GM18909 (cell line): ENCODE measurements at regions not wholly inside any gene's neighbourhood (a gene's known extent, or its start where the extent isn't known, plus 50 kb on each side); places are given as distances from the start of the nearest gene placed in this dataset.

ENCODE experiments used
- ATAC-seq: cut with Tn5 transposase; IDR thresholded peaks from one replicate; pipeline ENCODE4 v1.9.1; 2021; ENCODE audit warnings: mild to moderate bottlenecking; ENCODE audit not compliant: unreplicated experiment, poor library complexity

DNA sequence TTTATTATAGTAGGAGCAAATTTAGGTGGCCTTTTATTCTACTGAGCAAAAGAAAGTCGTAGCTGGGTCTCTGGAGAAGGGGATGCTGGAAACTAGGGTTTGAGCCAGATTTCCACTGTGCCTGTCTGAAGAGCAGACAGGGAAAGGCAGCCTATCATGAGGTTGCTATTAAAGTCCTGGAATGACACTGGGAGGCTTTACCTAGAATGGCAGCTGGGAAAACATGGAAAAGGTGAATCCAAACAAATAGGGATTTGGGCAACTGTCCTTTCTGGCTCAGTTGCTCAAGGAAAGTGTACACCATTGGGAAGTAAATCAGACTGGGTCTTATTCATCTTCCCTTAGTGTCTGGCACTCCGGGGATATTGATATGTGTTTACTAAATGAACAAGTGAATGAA lies 154.6 kb downstream of the MTX2 start:
- ATAC-seq = no peak

DNA sequence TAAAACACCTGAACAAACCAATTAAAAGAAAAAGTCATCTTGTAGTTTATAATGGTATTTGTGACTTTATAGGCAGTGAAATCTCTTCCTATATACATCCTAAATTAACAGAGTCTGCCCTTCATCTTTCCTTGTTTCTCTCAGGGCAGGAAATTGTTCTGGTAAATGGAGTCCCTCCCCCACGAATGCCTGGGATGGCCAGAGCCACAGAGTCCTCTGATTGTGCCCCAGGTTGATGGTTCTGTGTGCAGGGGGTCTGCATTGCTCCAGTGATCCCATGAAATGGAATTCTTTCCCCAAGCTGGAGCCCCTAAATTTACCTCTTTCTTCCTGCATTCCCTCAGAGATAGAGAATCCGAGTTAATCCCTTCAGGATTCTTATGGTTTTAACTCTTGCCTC lies 155.5 kb downstream of the MTX2 start:
- no peak for ATAC-seq

DNA sequence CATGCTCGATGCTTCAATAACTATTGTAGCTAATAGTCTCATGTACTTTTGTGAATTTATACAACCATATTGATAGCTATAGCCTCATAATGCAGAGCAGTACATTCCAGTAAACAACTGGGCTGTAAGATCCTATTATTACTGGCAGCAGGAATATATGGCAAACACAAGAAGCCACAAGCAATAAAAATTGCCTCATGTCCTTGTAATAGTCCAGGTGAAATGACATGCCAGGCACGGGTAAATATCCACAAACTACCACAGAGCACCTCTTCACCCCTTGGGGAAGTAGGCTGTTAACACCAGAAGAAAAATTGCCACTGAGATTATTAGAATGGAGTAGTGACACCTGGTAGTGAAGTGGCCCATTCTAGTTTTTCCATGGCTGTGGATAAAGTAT lies 158.3 kb downstream of the MTX2 start:
- no peak for ATAC-seq

DNA sequence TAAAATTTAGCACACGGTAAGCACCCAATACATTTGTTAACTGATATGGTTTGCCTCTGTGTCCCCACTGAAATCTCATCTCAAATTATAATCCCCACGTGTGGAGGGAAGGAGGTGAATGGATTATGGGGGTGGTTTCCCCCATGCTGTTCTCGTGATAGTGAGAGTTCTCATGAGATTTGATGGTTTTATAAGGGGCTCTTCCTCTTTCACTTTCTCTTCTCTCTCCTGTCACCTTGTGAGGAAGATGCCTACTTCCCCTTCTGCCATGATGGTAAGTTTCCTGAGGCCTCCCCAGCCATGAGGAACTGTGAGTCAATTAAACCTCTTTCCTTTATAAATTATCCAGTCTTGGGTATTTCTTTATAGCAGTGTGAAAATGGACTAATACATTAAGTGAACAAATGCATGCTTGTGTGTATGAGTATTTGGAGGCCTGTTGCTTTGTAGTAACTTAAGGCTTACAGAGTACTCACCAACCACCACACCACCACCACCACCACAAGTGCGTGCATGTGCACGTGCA lies 159.8 kb downstream of the MTX2 start:
- ATAC-seq = peak; percentile 42

DNA sequence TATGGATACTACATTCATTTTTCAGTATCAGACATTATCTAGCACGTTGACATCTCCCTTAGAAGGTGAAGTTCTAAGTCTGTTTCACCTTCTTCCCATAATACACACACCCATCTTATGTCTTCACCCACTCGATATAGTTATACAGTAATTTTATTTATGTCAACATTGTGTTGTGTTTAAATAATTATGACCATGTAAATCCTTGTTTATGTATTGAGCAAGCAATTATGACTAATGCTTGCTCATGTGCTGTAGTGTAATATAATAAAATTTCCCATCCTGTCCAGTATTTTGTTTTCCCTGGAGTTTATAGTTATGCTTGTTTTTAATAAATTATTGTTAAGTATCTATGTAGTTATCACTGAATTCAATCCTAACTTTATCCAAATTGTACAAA lies 163.2 kb downstream of the MTX2 start:
- no peak for ATAC-seq

DNA sequence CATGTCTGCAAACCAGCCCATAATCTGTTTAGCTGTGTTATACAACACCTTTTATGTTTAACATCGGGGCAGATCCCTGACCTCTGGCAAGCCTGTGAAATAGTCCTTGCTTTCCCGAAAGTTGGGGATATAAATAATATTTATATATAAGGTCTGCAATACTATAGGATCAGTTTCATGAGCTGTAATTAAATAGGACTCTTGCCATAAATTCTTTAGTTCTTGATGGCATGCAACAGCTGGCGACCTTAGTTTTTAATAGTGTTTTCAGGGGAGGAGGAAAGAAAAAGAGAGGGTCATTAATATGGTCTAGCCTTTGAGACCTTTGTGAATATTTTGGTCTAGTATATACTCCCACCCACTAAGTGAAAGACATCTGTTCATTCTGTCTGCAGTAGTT lies 166.5 kb downstream of the MTX2 start:
- no peak for ATAC-seq

DNA sequence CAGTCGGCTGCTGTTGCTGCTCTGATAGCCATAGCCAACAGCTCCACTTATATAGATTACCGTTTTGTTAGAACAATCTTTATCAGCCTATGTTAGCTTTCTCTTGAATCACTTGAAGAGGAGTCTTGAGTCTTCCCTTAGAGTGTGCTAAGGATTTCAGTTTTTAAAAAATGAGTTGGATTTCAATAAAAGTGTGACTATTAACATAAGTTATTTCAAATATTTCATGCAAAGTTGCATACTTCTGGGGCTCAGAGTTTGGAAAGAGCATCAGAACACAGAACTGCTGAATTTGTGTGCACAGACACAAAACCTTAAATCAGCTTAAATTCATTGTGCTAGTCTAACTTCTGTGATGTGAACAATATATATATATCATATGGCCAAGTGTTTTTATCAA lies 174.7 kb downstream of the MTX2 start:
- ATAC-seq = no peak

DNA sequence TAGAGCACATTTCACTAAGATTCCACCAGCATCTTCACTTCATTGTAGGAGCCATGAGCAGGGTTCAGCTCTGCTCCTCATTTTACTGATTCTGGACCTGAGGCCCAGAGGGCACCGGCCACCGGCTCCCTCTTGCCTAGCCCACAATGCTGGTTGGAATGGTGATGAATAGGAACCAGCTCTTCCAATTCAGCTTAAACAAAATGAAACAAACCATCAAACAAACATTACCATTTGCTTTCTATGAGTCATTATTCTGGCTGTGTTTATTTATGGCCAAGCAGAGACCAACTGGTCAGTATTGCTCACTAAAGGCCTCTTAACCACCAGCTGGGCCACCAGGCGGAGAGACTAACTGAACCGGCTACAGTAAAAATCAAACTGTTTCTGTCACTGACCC lies 176.7 kb downstream of the MTX2 start:
- ATAC-seq = no peak

DNA sequence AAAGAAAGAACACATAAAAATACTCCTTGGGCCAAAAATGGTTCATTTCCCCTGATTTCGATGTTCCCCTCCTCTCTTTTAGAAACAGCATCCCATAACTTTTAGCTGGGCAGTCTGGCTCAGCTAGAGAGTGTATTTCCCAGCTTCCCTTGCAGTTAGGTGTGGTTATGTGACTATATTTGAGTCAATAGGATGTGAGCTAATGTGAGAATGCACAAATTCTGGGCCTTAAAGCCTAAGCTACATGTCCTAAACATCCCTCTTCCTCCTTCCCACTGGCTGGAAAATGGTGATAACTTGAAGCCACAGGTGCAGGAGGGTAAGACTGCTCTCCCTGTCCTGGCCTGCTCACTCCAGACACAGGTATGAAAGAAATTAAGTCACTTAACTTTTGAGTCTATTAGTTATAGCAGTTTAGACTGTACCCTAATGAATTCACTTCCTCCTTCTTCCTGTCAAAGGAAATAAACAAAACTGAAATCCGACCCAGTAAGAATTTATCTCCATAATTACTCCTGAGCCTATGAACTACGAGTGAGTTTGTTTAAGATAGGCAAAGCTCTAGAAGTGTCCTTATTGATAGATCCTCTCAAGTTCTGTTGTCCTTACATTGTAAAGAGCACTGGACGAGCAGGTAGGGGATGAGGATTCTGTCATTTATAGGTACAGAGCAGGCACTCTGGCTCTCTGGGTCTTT lies 177.6 kb downstream of the MTX2 start:
- ATAC-seq = no peak

DNA sequence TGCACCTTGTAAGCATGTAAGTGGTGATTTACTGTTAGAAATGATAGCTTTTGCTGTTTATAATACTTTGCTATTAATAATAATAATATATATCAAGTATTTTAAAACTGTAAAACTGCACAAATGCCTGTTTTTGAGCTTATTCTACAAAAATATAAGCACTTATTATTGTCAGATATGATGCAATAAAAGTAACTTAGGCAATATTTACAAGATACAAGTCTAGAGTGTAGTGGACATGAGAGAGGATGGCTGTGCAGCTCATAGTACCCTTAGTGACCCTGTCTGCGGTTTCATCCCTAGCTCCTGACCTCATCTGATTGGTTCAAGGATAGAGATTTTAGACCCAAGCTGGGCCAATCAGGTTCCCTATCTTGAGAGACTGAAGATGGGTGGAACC lies 178.4 kb downstream of the MTX2 start:
- no peak for ATAC-seq

DNA sequence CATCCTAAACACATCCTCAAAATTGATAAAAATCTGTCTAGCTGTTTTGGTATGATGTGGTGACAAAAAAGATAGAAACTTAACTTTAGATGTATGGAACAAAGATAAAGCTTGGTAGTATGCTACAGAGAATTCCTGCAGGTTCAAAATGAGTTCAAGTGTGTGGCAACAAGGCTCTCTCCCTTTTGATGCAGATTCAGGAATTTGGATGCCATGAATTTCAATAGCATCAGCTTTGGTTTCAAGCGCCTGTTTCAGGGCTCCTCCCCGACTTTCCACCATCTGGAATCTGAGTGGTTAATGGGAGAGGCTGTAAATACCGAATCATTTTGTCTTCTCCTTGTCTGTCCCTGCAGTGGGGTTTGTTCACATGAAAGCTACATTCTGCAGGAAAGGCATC lies 180.6 kb downstream of the MTX2 start:
- ATAC-seq = no peak

DNA sequence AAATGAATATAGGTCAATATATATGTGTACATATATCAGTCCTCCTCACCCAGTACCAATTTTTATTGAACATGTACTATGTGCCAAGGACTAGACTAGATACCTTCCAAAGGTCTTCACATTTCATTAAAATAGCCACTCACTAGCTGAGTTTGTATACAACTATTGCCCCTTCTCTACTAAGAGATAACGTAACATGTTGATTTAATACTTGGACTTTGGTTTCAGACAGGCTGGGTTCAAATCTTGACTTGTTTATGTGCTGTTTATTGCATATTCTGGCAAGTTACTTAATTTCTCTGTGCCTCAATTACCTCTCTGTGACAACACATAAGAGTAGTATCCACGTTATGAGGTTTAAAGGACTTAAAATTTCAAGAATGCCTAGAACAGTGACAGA lies 184.5 kb downstream of the MTX2 start:
- no peak for ATAC-seq

DNA sequence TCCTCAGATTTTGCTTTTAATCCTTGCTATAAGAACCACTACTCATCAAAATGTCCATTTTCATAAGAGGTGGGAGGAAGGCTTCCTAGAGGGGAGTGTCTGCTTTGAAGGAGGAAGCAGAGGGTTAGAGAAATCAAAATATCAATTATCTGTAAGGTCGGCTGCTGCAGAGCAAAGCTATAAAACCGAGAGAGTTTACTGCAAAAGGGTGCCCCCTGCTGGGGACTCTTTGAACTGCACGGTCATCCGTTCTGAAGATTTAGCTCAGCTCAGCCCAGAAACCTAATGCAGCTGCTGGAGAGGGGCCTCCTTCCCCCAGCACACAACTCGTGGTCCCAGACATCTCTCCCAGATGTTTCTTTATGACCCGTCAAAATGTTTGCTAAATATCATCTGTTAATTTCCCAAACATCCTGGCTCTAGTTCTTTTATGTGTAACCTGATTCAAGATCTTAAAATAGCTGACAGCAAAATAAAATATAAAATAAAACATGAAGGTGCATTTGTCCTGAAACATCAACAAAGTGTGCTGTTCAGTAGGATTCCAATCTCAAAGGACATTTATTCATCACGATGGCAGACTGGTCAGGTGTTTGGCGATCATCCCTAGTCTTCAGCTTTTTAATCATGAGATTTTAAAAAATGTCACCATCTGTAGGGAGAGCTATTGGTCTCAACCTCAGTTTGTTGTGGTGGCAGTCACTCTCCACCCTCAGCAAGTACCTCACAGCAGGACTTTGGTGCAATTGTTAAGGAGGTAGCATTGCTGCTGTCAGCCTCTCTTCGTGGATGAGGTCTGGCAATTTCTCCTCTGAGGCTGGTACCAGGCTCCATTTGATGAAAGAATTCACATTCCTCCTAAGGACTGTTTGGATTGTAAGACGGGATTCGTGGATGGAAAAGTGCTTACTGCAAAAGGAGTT lies 185.9 kb downstream of the MTX2 start:
- peak; percentile 77 for ATAC-seq

DNA sequence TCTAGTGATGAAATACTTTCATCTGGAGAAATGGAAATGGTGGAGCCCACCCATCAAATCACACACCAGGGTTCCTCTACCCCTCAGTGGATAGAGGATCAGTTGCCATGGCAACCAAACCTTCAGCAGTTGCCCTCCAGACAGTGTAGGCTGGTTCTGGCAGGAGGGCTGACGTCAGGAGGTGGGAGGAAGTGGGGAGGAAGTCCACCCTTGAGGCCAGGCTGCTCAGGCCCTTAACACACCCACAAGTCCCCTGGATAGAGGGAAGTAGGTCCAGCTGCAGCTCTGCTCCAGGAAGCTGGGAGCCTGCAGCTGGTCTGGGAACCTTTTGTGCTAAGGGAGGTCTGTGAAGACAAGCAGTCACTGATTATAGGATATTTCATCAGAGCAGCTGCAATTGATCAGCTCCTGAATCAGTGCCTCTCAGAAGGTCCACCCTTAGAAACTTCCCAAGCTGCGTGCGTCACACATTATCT lies 186.6 kb downstream of the MTX2 start:
- no peak for ATAC-seq

DNA sequence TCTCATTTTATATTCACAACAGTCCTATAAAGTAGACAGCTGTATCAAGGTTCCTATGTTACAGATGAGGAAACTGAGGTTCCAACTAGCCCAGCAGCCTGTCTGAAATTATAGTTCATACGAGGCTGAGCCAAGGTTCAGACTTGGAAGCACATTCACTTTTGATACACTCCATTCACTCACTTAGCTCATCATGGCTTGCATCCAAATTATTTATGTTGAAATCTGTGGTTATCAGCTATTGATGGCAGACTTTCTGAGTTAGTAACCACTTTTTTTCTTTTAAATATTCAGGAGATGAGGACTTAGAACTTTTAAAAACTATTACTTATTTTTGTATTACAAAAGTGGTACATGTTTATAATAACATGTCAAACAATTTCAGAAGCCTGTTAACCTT lies 188.2 kb downstream of the MTX2 start:
- ATAC-seq = no peak

DNA sequence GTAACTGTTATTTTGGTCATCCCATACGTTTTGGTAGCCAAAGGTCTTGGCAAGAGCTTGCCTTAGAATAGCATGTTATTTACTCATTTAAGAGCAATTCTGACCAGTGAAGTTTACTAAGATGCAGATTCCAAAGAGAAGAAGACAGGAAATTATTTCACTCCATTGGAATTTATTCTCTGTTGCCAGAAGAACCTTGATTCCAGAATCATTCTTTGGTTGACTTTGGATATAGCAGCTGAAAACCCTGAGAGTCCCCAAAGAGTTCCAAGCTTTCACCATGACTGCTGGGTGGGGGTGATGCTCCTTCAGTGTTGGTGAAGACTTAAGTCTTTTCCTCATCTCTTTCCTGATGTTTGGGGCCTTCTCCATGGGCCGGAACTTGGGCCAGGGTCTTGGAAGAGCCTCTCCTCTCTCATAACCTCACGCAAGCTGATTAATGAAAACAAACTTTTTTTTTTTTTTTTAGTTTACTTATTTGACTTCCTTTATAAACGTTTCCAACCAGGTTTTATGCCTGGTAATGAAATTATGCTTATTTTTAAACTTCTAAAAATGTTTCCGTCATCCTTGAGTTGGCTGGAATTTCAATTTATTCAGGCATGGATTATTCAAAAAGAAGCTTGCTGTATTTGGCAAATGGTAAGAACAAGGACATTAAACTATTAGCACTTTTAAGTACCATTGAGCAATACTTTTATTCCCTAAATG lies 192.0 kb downstream of the MTX2 start:
- ATAC-seq = no peak

DNA sequence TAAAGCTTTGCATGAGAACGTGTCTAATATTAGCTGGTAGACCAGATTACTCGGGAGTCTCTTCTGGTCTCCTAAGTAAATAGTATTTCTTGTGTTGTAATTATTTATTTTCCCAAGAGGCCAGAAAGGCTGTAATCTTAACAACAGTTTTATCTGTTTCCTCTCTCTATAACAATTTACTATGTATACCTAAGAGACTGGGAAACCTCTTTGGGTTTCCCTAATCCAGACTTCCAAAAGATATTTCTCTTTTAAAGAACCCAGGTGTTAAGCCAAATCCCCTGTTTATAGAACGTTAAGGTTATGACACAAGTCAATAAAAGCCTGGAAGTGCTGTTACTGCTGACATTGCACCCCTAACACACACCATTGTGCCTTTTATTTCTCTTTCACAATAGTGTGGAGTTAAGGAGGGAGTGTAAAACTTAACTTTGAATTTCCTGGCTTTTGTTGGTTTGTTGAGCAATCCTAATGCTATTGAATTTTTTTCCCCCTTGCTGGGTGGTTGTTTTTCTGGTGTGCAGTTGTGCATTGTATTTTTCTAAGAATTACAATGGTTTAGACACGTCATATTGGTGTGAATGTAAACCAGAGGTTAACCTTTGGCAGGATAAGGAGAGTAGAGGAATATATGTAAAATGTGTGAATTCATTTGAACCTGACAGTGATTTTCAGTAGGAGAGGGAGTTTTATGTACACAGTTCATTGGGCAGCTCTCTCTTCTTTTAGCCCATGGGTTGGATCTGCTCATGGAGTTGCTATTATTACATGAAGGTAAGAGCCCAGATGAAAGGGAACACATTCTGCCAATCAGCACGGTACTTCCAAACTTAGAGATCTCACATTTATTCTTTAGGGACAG lies 192.8 kb downstream of the MTX2 start:
- ATAC-seq = no peak

DNA sequence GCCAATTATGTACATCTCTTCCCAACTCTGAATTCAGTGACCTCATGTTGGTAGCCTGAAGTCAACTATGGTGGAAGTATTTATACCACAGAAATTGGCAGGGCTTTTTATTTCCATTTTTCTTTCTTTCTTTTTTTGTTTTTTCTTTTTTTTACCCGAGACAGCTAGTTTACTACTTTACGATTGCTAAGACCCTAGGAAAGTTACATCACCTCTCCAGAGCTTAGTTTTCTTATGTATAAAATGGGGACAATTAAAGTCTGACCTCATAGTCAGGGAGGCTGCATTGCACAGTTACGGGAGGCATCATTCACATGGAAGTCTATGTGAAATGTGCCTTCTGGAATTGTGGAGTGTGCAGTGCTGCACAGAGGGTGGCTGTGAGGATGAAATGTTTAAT lies 194.3 kb downstream of the MTX2 start:
- no peak for ATAC-seq

DNA sequence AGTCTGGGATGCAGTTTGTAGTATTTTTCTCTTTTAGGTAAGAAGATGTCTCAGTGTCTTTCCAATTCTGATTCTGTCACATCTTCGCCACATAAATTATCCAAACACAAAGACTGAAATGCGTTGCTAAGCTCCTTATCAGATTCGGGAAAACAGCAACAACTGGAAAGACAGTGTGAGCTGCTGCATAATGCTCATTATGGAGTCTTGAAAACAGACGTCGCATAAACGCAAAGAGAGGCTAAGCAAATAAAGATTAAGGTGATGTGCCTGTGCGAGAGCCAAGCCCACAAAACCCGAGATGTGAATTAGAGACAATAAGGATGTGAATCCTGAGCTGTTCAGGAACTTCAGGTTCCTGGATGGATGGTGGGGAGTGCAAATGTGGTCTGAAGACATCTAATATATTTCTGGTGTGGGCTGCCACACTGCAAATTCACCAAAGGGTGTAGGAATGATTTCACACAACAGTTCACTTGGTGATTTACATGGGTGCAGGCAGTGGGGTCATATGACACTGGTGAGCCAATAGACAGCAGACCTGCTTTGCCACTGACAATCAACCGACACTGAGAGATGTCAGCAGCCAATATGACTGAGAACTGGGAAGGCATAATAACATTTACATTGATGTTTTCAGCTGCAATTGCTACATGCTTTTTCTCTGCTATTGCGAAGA lies 195.8 kb downstream of the MTX2 start:
- no peak for ATAC-seq
